ENCODE measurements at regions not wholly inside any gene's neighbourhood (a gene's known extent, or its start where the extent isn't known, plus 50 kb on each side); places are given as distances from the start of the nearest gene placed in this dataset.

- no peak for TF ChIP-seq POLR2A (IDR thresholded peaks at IDR 0.05)
- TF ChIP-seq CTCF (IDR thresholded peaks at IDR 0.05): no peak
- TF ChIP-seq POLR2AphosphoS5 (IDR thresholded peaks at IDR 0.05): no peak
Measured at GRCh38 chr4:176920694-176921093, 128.0 kb upstream of the VEGFC start.
